Fibroblast of villous mesenchyme (primary cell): ENCODE measurements at regions not wholly inside any gene's neighbourhood (a gene's known extent, or its start where the extent isn't known, plus 50 kb on each side); places are given as distances from the start of the nearest gene placed in this dataset.

Experiments
- DNase-seq: peaks from one replicate; pipeline ENCODE4 v3.0.0-alpha.2; 2010; ENCODE audit warnings: low read depth
- H3K4me3 ChIP-seq: 2 replicates; pipeline ENCODE4 v1.5.1; 2011; ENCODE audit warnings: low read depth, mild to moderate bottlenecking, low read length
- CTCF ChIP-seq: IDR thresholded peaks from 2 replicates; pipeline ENCODE4 v1.5.1; 2012; ENCODE audit warnings: low read depth, mild to moderate bottlenecking, low read length; ENCODE audit not compliant: insufficient read depth

- no peak for DNase-seq
- no peak overlapping the region for H3K4me3 ChIP-seq
- no peak for TF ChIP-seq CTCF
Observed at GRCh38 chr9:90287567-90288274, 354.9 kb downstream of the DIRAS2 start.

- no peak overlapping the region for H3K4me3 ChIP-seq
- no peak for DNase-seq
- TF ChIP-seq CTCF: no peak
Observed at GRCh38 chr9:90288275-90288639, 354.4 kb downstream of the DIRAS2 start.

- no peak overlapping the region for H3K4me3 ChIP-seq
- TF ChIP-seq CTCF: no peak
- peak; percentile 57 for DNase-seq
Observed at GRCh38 chr9:90290716-90291485, 351.7 kb downstream of the DIRAS2 start.

- no peak overlapping the region for H3K4me3 ChIP-seq
- TF ChIP-seq CTCF: no peak
- DNase-seq: peak; percentile 54
Observed at GRCh38 chr9:90296539-90296938, 346.1 kb downstream of the DIRAS2 start.

GRCh38 chr9:90299968-90300367, 342.7 kb downstream of the DIRAS2 start:
- DNase-seq: no peak
- no peak for TF ChIP-seq CTCF
- no peak overlapping the region for H3K4me3 ChIP-seq

GRCh38 chr9:90300611-90301276, 341.9 kb downstream of the DIRAS2 start:
- DNase-seq: no peak
- H3K4me3 ChIP-seq: no peak overlapping the region
- no peak for TF ChIP-seq CTCF
